ENCODE measurements at regions not wholly inside any gene's neighbourhood (a gene's known extent, or its start where the extent isn't known, plus 50 kb on each side); places are given as distances from the start of the nearest gene placed in this dataset.

GRCh38 chr16:64292953-64293352, 828.9 kb downstream of the CDH11 start:
- TF ChIP-seq SPI1 (IDR thresholded peaks at IDR 0.05; ENCODE audit: borderline replicate concordance, low read depth): no peak
- TF ChIP-seq CTCF (IDR thresholded peaks at IDR 0.05; ENCODE audit: insufficient read depth, low read length): no peak
- no peak for TF ChIP-seq POLR2AphosphoS5 (IDR thresholded peaks at IDR 0.05; ENCODE audit: low read depth)
- TF ChIP-seq GABPA (IDR thresholded peaks at IDR 0.05; ENCODE audit: low read depth): no peak

Measured in HL-60 (cell line).